ENCODE measurements at regions not wholly inside any gene's neighbourhood (a gene's known extent, or its start where the extent isn't known, plus 50 kb on each side); places are given as distances from the start of the nearest gene placed in this dataset.
"Not testable (repeated sequence)": the region's sequence is repeated elsewhere in the genome, so short reads cannot be mapped to it uniquely, and the experiment has no call there.

GRCh38 chr1:199490769-199491527 is 536.6 kb upstream of the NR5A2 start:
- DNase-seq (no peak), ATAC-seq (no peak)
- in situ Hi-C loops (cut with MboI; ENCODE audit: low sequenced_read_pairs in 4 of 4) = no loop called here
- no peaks in the 10 kb centered on the region for H3K36me3 ChIP-seq
- TF ChIP-seq CTCF (IDR thresholded peaks at IDR 0.05 in 4 of 5, conservative IDR thresholded peaks at IDR 0.05 in 1 of 5) = no peak
- no peak for TF ChIP-seq POLR2A (IDR thresholded peaks at IDR 0.05)
- intact Hi-C loops (cut with DNase I; ENCODE audit: low total_unique reads) = no loop called here
- H3K27me3 ChIP-seq = no peaks in the 10 kb centered on the region
- H3K4me1 ChIP-seq = no peaks in the 10 kb centered on the region
- no peak overlapping the region for H3K4me3 ChIP-seq
- H3K27ac ChIP-seq = no peak overlapping the region
- H3K9me3 ChIP-seq = no peaks in the 10 kb centered on the region

- H3K36me3 ChIP-seq = no peaks in the 10 kb centered on the region
- H3K4me3 ChIP-seq = no peak overlapping the region
- H3K9me3 ChIP-seq = no peaks in the 10 kb centered on the region
- DNase-seq (no peak), ATAC-seq (no peak)
- no peak overlapping the region for H3K27ac ChIP-seq
- H3K27me3 ChIP-seq = no peaks in the 10 kb centered on the region
- intact Hi-C loops (cut with DNase I; ENCODE audit: low total_unique reads) = no loop called here
- no peaks in the 10 kb centered on the region for H3K4me1 ChIP-seq
- in situ Hi-C loops (cut with MboI; ENCODE audit: low sequenced_read_pairs in 4 of 4) = no loop called here
- TF ChIP-seq POLR2A (IDR thresholded peaks at IDR 0.05) (no peak), CTCF (IDR thresholded peaks at IDR 0.05 in 4 of 5, conservative IDR thresholded peaks at IDR 0.05 in 1 of 5) (no peak)
Measured at GRCh38 chr1:199495432-199495831, 532.1 kb upstream of the NR5A2 start.

GRCh38 chr1:199498802-199499201 is 528.7 kb upstream of the NR5A2 start:
- intact Hi-C loops (cut with DNase I; ENCODE audit: low total_unique reads); H3K36me3 ChIP-seq; ATAC-seq; H3K27me3 ChIP-seq; H3K4me3 ChIP-seq; H3K27ac ChIP-seq; DNase-seq; in situ Hi-C loops (cut with MboI; ENCODE audit: low sequenced_read_pairs in 4 of 4); H3K4me1 ChIP-seq; H3K9me3 ChIP-seq: not testable (repeated sequence)

GRCh38 chr1:199508072-199508471 is 519.4 kb upstream of the NR5A2 start:
- TF ChIP-seq POLR2A (IDR thresholded peaks at IDR 0.05) (no peak), CTCF (IDR thresholded peaks at IDR 0.05 in 4 of 5, conservative IDR thresholded peaks at IDR 0.05 in 1 of 5) (no peak)
- in situ Hi-C loops (cut with MboI; ENCODE audit: low sequenced_read_pairs in 4 of 4) (no loop called here), intact Hi-C loops (cut with DNase I; ENCODE audit: low total_unique reads) (no loop called here)
- DNase-seq (no peak), ATAC-seq (no peak)
- no peaks in the 10 kb centered on the region for H3K4me1 ChIP-seq
- H3K27ac ChIP-seq = no peak overlapping the region
- no peak overlapping the region for H3K4me3 ChIP-seq
- no peaks in the 10 kb centered on the region for H3K9me3 ChIP-seq
- no peaks in the 10 kb centered on the region for H3K36me3 ChIP-seq
- H3K27me3 ChIP-seq = no peaks in the 10 kb centered on the region

GRCh38 chr1:199508653-199509052 is 518.9 kb upstream of the NR5A2 start:
- in situ Hi-C loops (cut with MboI; ENCODE audit: low sequenced_read_pairs in 4 of 4) = no loop called here
- TF ChIP-seq CTCF (IDR thresholded peaks at IDR 0.05 in 4 of 5, conservative IDR thresholded peaks at IDR 0.05 in 1 of 5) (no peak), POLR2A (IDR thresholded peaks at IDR 0.05) (no peak)
- ATAC-seq = no peak
- Histone ChIP-seq H3K27me3 (no peaks in the 10 kb centered on the region), H3K36me3 (no peaks in the 10 kb centered on the region), H3K4me3 (no peak overlapping the region), H3K27ac (no peak overlapping the region), H3K4me1 (no peaks in the 10 kb centered on the region), H3K9me3 (no peaks in the 10 kb centered on the region)
- no peak for DNase-seq
- intact Hi-C loops (cut with DNase I; ENCODE audit: low total_unique reads) = no loop called here

Data from gastrocnemius medialis (tissue), 4 donors.